ENCODE measurements at regions not wholly inside any gene's neighbourhood (a gene's known extent, or its start where the extent isn't known, plus 50 kb on each side); places are given as distances from the start of the nearest gene placed in this dataset.

GRCh38 chr6:106797186-106797585 lies 167.8 kb downstream of the QRSL1 start:
- H3K4me2 ChIP-seq (ENCODE audit: low read length), result no peak overlapping the region
- POLR2A ChIA-PET, result no interaction called here
- no peaks in the 10 kb centered on the region for H3K79me2 ChIP-seq (ENCODE audit: insufficient read depth, low read length)
- no peak overlapping the region for H3K4me3 ChIP-seq (replicated peaks in 1 of 2; ENCODE audit: low read depth in 1 of 2, low read length in 2 of 2)
- DNase-seq (ENCODE audit: low read depth, low spot score) (no peak), ATAC-seq (no peak)
- H3K9ac ChIP-seq (ENCODE audit: low read length), result no peak overlapping the region
- H3K36me3 ChIP-seq (ENCODE audit: control insufficient read depth in 1 of 2, insufficient read depth in 2 of 2, low read length in 2 of 2), result no peaks in the 10 kb centered on the region
- TF ChIP-seq TCF7L2 (IDR thresholded peaks at IDR 0.05; ENCODE audit: borderline replicate concordance, extremely low read depth, insufficient read depth, insufficient read length) (no peak), RAD21 (IDR thresholded peaks at IDR 0.05; ENCODE audit: low read depth) (no peak), CBX3 (IDR thresholded peaks at IDR 0.05; ENCODE audit: low read depth) (no peak), MAX (IDR thresholded peaks at IDR 0.05) (no peak), SIN3A (IDR thresholded peaks at IDR 0.05; ENCODE audit: low read depth) (no peak), SRF (IDR thresholded peaks at IDR 0.05; ENCODE audit: low read depth) (no peak)
- no peaks in the 10 kb centered on the region for H3K27me3 ChIP-seq (ENCODE audit: insufficient read depth, low read length)
- H3K27ac ChIP-seq (ENCODE audit: low read depth, low read length), result no peak overlapping the region
- no peaks in the 10 kb centered on the region for H3K9me3 ChIP-seq (ENCODE audit: control insufficient read depth in 1 of 2, insufficient read depth in 1 of 2, low read depth in 1 of 2, low read length in 2 of 2)
- H3K9me2 ChIP-seq (ENCODE audit: insufficient read depth), result no peaks in the 10 kb centered on the region
- H4K20me1 ChIP-seq (ENCODE audit: insufficient read depth), result no peaks in the 10 kb centered on the region
- RAD21 ChIA-PET (ENCODE audit: low non-redundant PET in 1 of 2, low total read pairs in 2 of 2, uncharacterized antibody in 2 of 2, unreplicated experiment in 2 of 2), result no interaction called here
- H2AFZ ChIP-seq (ENCODE audit: low read depth, low read length, poor library complexity, severe bottlenecking), result no peak overlapping the region
- peaks cover 4 to 7% of the 10 kb centered on the region in 2 experiments; a peak in 3 of 4 replicates for H3K4me1 ChIP-seq (ENCODE audit: control insufficient read depth in 1 of 2, insufficient read depth in 2 of 2, low read length in 2 of 2)
- CTCF ChIA-PET, result no interaction called here
- intact Hi-C loops (cut with micrococcal nuclease), result no loop called here
- BruUV-seq (replicated peaks), result no TSS peak

- CTCF ChIA-PET, result no interaction called here
Measured at GRCh38 chr6:106796781-106797180, 167.4 kb downstream of the QRSL1 start.

More at GRCh38 chr6:106796781-106797180, 167.4 kb downstream of the QRSL1 start:
- Histone ChIP-seq H3K4me2 (ENCODE audit: low read length) (no peak overlapping the region), H2AFZ (ENCODE audit: low read depth, low read length, poor library complexity, severe bottlenecking) (no peak overlapping the region), H3K36me3 (ENCODE audit: control insufficient read depth in 1 of 2, insufficient read depth in 2 of 2, low read length in 2 of 2) (no peaks in the 10 kb centered on the region), H3K9ac (ENCODE audit: low read length) (no peak overlapping the region), H3K27ac (ENCODE audit: low read depth, low read length) (no peak overlapping the region), H3K27me3 (ENCODE audit: insufficient read depth, low read length) (no peaks in the 10 kb centered on the region), H3K9me2 (ENCODE audit: insufficient read depth) (no peaks in the 10 kb centered on the region), H4K20me1 (ENCODE audit: insufficient read depth) (no peaks in the 10 kb centered on the region), H3K9me3 (ENCODE audit: control insufficient read depth in 1 of 2, insufficient read depth in 1 of 2, low read depth in 1 of 2, low read length in 2 of 2) (no peaks in the 10 kb centered on the region), H3K79me2 (ENCODE audit: insufficient read depth, low read length) (no peaks in the 10 kb centered on the region), H3K4me1 (ENCODE audit: control insufficient read depth in 1 of 2, insufficient read depth in 2 of 2, low read length in 2 of 2) (peaks cover 4 to 7% of the 10 kb centered on the region in 2 experiments; a peak in 3 of 4 replicates), H3K4me3 (replicated peaks in 1 of 2; ENCODE audit: low read depth in 1 of 2, low read length in 2 of 2) (no peak overlapping the region)
- BruUV-seq (replicated peaks), result no TSS peak
- TF ChIP-seq TCF7L2 (IDR thresholded peaks at IDR 0.05; ENCODE audit: borderline replicate concordance, extremely low read depth, insufficient read depth, insufficient read length) (no peak), SIN3A (IDR thresholded peaks at IDR 0.05; ENCODE audit: low read depth) (no peak), JUND (IDR thresholded peaks at IDR 0.05) (no peak), ELF1 (IDR thresholded peaks at IDR 0.05; ENCODE audit: borderline replicate concordance, low read depth) (no peak), RAD21 (IDR thresholded peaks at IDR 0.05; ENCODE audit: low read depth) (no peak), ZBTB33 (IDR thresholded peaks at IDR 0.05; ENCODE audit: extremely low read depth, insufficient replicate concordance, low read length) (no peak), ATF3 (IDR thresholded peaks at IDR 0.05) (no peak), POLR2AphosphoS5 (IDR thresholded peaks at IDR 0.05; ENCODE audit: low read depth, low read length) (no peak), REST (IDR thresholded peaks at IDR 0.05; ENCODE audit: low read depth) (no peak), YY1 (IDR thresholded peaks at IDR 0.05; ENCODE audit: extremely low read depth, insufficient replicate concordance, low read depth, low read length) (no peak), POLR2A (IDR thresholded peaks at IDR 0.05; ENCODE audit: borderline replicate concordance, extremely low read depth, insufficient read depth, insufficient read length) (no peak)
- DNase-seq (ENCODE audit: low read depth, low spot score) (no peak), ATAC-seq (no peak)
- POLR2A ChIA-PET, result no interaction called here
- intact Hi-C loops (cut with micrococcal nuclease), result no loop called here
- RAD21 ChIA-PET (ENCODE audit: low non-redundant PET in 1 of 2, low total read pairs in 2 of 2, uncharacterized antibody in 2 of 2, unreplicated experiment in 2 of 2), result no interaction called here
